ENCODE measurements at regions not wholly inside any gene's neighbourhood (a gene's known extent, or its start where the extent isn't known, plus 50 kb on each side); places are given as distances from the start of the nearest gene placed in this dataset.

DNA sequence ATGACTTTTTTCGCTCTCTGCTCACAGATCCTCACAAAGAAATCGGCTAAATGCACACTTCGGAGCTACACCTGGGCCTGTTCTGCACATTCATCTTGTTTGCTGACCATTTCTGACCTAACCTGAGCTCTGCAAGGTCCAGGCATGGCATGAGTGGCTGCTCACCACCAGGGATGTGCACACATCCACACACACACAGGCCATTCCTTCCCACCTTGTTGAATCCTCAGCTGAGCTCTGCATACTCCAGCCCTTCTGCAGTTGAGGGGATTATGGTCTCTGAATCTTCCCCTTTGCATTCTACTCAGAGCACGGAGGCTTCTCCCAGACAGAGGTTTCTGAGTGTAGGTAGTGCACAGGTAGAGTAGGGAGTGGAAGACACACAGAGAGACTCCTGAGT lies 411.9 kb upstream of the B3GAT1 start:
- no peaks in the 10 kb centered on the region for H3K36me3 ChIP-seq
- no peak for TF ChIP-seq EP300 (IDR thresholded peaks at IDR 0.05)
- TF ChIP-seq CTCF (IDR thresholded peaks at IDR 0.05), result no peak
- TF ChIP-seq POLR2A (IDR thresholded peaks at IDR 0.05), result no peak
- intact Hi-C loops (cut with DNase I), result no loop called here
- no peaks in the 10 kb centered on the region for H3K9me3 ChIP-seq
- DNase-seq, result no peak
- H3K4me3 ChIP-seq, result no peak overlapping the region
- 85 to 93% (median 85%) methylated on average over 4 of the region's 4 CpGs for WGBS, 3 donors
- H3K4me1 ChIP-seq (ENCODE audit: insufficient read depth), result no peaks in the 10 kb centered on the region
- H3K27ac ChIP-seq, result no peak overlapping the region
- no peaks in the 10 kb centered on the region for H3K27me3 ChIP-seq

DNA sequence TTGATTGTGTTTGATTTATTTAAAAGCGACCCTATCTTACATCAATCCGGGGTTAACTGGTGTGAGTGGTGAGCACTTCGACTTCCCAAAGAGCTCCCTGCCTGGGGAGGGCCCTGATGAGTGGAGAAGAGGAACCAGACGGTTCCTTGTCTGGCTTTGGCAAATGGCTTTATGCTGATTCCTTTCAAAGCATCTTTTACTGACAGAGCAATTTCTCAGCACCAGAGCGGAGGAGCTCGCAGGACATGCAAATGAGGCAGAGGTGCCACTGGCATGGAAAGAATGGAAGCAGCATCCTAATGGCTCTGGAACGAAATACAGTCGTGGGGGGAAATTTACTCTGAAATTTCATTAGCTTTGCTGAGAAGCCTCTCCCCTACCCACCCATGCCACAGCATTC lies 410.9 kb upstream of the B3GAT1 start:
- Histone ChIP-seq H3K27ac (no peak overlapping the region), H3K4me1 (ENCODE audit: insufficient read depth) (no peaks in the 10 kb centered on the region), H3K36me3 (no peaks in the 10 kb centered on the region), H3K27me3 (no peaks in the 10 kb centered on the region), H3K4me3 (no peak overlapping the region), H3K9me3 (no peaks in the 10 kb centered on the region)
- 45 to 52% (median 49%) methylated on average over 8 of the region's 8 CpGs for WGBS, 3 donors
- no peak for DNase-seq
- TF ChIP-seq CTCF (IDR thresholded peaks at IDR 0.05) (no peak), EP300 (IDR thresholded peaks at IDR 0.05) (no peak), POLR2A (IDR thresholded peaks at IDR 0.05) (no peak)
- intact Hi-C loops (cut with DNase I), result no loop called here

GRCh38 chr11:134821422-134821821 lies 409.4 kb upstream of the B3GAT1 start:
- Histone ChIP-seq H3K27ac (no peak overlapping the region), H3K9me3 (no peaks in the 10 kb centered on the region), H3K27me3 (no peaks in the 10 kb centered on the region), H3K4me3 (no peak overlapping the region), H3K36me3 (no peaks in the 10 kb centered on the region), H3K4me1 (ENCODE audit: insufficient read depth) (no peaks in the 10 kb centered on the region)
- no peak for DNase-seq
- 69 to 81% (median 70%) methylated on average over 4 of the region's 4 CpGs for WGBS, 3 donors
- intact Hi-C loops (cut with DNase I), result no loop called here
- no peak for TF ChIP-seq POLR2A (IDR thresholded peaks at IDR 0.05)
- TF ChIP-seq CTCF (IDR thresholded peaks at IDR 0.05), result no peak
- no peak for TF ChIP-seq EP300 (IDR thresholded peaks at IDR 0.05)

GRCh38 chr11:134819041-134819440 lies 407.0 kb upstream of the B3GAT1 start:
- Histone ChIP-seq H3K36me3 (no peaks in the 10 kb centered on the region), H3K27ac (no peak overlapping the region), H3K9me3 (no peaks in the 10 kb centered on the region), H3K27me3 (no peaks in the 10 kb centered on the region), H3K4me1 (ENCODE audit: insufficient read depth) (no peaks in the 10 kb centered on the region), H3K4me3 (no peak overlapping the region)
- TF ChIP-seq CTCF (IDR thresholded peaks at IDR 0.05) (no peak), POLR2A (IDR thresholded peaks at IDR 0.05) (no peak), EP300 (IDR thresholded peaks at IDR 0.05) (no peak)
- no peak for DNase-seq
- intact Hi-C loops (cut with DNase I), result no loop called here
- WGBS, 3 donors, result 14 to 22% (median 16%) methylated on average over 7 of the region's 7 CpGs

GRCh38 chr11:134818516-134818915 lies 406.5 kb upstream of the B3GAT1 start:
- no peak overlapping the region for H3K4me3 ChIP-seq
- H3K4me1 ChIP-seq (ENCODE audit: insufficient read depth), result no peaks in the 10 kb centered on the region
- no peaks in the 10 kb centered on the region for H3K9me3 ChIP-seq
- TF ChIP-seq POLR2A (IDR thresholded peaks at IDR 0.05) (no peak), CTCF (IDR thresholded peaks at IDR 0.05) (no peak), EP300 (IDR thresholded peaks at IDR 0.05) (no peak)
- H3K27me3 ChIP-seq, result no peaks in the 10 kb centered on the region
- H3K27ac ChIP-seq, result no peak overlapping the region
- no peaks in the 10 kb centered on the region for H3K36me3 ChIP-seq
- DNase-seq, result no peak
- intact Hi-C loops (cut with DNase I), result no loop called here
- WGBS, 3 donors, result 46 to 55% (median 50%) methylated on average over 5 of the region's 5 CpGs
